ENCODE measurements at regions not wholly inside any gene's neighbourhood (a gene's known extent, or its start where the extent isn't known, plus 50 kb on each side); places are given as distances from the start of the nearest gene placed in this dataset.

DNA sequence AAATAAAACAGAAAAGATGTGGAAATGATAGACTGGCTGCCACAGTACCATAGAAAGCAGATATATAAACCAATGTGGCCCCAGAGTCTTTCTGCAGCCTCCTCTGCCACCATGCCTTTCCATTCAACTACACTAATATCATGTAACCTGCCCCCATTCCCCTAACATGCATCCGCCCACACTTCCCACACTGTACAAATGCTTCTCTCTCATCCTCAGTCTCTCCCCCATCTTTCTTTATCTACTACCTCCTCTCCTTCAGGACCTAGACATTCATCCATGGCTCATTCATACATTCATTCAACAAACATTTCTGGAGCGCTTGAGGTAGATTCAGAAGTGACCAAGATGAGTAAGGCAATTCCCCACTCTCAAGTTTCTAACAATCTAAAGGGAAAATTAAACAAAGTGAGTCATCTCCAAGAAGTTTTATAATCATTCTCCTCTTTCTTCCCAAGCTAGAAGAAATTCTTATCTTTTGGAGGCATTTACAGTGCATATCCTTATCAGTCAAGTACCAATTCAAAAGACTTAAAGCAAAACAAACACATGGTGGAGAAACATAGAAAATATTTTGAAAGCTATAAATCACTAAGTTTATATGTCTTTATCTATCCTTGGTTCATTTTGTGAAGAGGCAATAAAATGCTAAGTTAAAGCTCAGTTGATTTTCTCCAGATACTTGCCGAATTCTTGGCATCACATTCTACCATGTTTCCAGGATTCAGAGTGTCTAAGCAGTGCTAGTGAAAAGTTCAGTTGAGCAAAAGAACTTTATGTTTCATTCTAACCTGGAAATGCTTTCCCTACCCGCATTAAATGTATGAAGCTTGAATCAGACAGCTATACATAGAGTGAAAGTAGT lies 70.5 kb upstream of the FRMD6 start:
- ATAC-seq (ENCODE audit: insufficient read depth, low read depth): no peak
- Histone ChIP-seq H3K9me3 (ENCODE audit: insufficient read depth, low read length, severe bottlenecking) (no peaks in the 10 kb centered on the region), H3K79me2 (ENCODE audit: insufficient read depth, low read length) (no peaks in the 10 kb centered on the region), H3K27ac (ENCODE audit: low read length) (no peak overlapping the region), H3K27me3 (ENCODE audit: insufficient read depth, low read length, poor library complexity) (no peaks in the 10 kb centered on the region), H3K4me2 (ENCODE audit: insufficient read depth, low read length) (no peak overlapping the region), H3K4me1 (ENCODE audit: insufficient read depth, low read length) (no peaks in the 10 kb centered on the region), H3K36me3 (ENCODE audit: insufficient read depth, low read length) (no peaks in the 10 kb centered on the region), H2AFZ (ENCODE audit: low read depth, low read length) (no peak overlapping the region), H3K4me3 (ENCODE audit: low read depth in 1 of 2, low read length in 2 of 2) (no peak overlapping the region), H4K20me1 (ENCODE audit: insufficient read depth, low read length) (no peaks in the 10 kb centered on the region), H3K9ac (ENCODE audit: low read depth, low read length) (no peak overlapping the region)
- TF ChIP-seq, protein P1, sequence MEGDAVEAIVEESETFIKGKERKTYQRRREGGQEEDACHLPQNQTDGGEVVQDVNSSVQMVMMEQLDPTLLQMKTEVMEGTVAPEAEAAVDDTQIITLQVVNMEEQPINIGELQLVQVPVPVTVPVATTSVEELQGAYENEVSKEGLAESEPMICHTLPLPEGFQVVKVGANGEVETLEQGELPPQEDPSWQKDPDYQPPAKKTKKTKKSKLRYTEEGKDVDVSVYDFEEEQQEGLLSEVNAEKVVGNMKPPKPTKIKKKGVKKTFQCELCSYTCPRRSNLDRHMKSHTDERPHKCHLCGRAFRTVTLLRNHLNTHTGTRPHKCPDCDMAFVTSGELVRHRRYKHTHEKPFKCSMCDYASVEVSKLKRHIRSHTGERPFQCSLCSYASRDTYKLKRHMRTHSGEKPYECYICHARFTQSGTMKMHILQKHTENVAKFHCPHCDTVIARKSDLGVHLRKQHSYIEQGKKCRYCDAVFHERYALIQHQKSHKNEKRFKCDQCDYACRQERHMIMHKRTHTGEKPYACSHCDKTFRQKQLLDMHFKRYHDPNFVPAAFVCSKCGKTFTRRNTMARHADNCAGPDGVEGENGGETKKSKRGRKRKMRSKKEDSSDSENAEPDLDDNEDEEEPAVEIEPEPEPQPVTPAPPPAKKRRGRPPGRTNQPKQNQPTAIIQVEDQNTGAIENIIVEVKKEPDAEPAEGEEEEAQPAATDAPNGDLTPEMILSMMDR (IDR thresholded peaks at IDR 0.05; ENCODE audit: borderline replicate concordance, extremely low read depth, low read length, poor library complexity, severe bottlenecking): no peak
- no peak for TF ChIP-seq EZH2 (IDR thresholded peaks at IDR 0.05; ENCODE audit: borderline replicate concordance, low read depth, low read length, severe bottlenecking)
- DNase-seq: no peak

DNA sequence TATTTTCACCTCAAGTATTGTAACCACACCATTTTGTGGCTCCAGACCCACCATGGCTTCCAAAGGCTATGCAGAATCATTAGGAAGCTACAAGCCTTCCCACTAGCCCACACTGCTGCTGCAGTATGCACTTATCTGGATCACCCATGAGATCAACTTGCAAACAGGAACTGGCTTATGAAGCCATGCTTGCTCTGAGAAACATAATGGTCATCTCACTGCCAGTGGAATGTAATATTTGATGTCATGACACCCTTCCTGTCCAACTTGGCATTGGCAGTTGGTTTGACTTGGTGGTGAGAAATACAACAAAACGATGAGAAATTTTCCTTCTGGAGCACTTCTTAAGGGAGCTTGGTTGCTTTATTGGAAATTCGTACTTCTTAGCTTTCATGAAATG lies 69.3 kb upstream of the FRMD6 start:
- ATAC-seq (ENCODE audit: insufficient read depth, low read depth): no peak

DNA sequence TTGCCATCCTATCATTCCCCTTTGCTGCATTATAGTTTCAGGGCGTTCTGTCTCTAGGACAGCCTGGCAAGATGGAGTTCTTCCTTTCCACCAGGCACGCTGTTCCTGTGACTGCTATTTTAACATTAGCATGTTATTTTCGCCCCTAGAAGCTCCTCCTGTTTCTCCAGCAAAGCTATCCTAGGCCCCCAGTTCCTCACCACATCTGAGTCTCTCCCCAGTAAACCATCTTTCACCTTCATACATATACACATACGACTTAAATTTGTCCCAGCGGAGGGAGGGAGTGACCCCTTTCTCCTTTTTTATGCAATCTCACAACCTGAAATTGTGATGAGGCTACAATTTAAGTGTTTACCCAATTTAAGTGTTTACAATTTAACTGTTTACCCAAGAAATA lies 66.7 kb upstream of the FRMD6 start:
- H3K4me1 ChIP-seq (ENCODE audit: insufficient read depth, low read length): no peaks in the 10 kb centered on the region
- no peak overlapping the region for H2AFZ ChIP-seq (ENCODE audit: low read depth, low read length)
- TF ChIP-seq, protein P1 (IDR thresholded peaks at IDR 0.05; ENCODE audit: borderline replicate concordance, extremely low read depth, low read length, poor library complexity, severe bottlenecking): no peak
- no peak for TF ChIP-seq EZH2 (IDR thresholded peaks at IDR 0.05; ENCODE audit: borderline replicate concordance, low read depth, low read length, severe bottlenecking)
- no peak for DNase-seq
- H3K4me2 ChIP-seq (ENCODE audit: insufficient read depth, low read length): no peak overlapping the region
- no peaks in the 10 kb centered on the region for H3K9me3 ChIP-seq (ENCODE audit: insufficient read depth, low read length, severe bottlenecking)
- H3K27me3 ChIP-seq (ENCODE audit: insufficient read depth, low read length, poor library complexity): no peaks in the 10 kb centered on the region
- H4K20me1 ChIP-seq (ENCODE audit: insufficient read depth, low read length): no peaks in the 10 kb centered on the region
- no peak overlapping the region for H3K27ac ChIP-seq (ENCODE audit: low read length)
- H3K4me3 ChIP-seq (ENCODE audit: low read depth in 1 of 2, low read length in 2 of 2): no peak overlapping the region
- no peaks in the 10 kb centered on the region for H3K79me2 ChIP-seq (ENCODE audit: insufficient read depth, low read length)
- no peaks in the 10 kb centered on the region for H3K36me3 ChIP-seq (ENCODE audit: insufficient read depth, low read length)
- ATAC-seq (ENCODE audit: insufficient read depth, low read depth): no peak
- H3K9ac ChIP-seq (ENCODE audit: low read depth, low read length): no peak overlapping the region

More for the DNA sequence above, 69.3 kb upstream of the FRMD6 start:
- H3K27ac ChIP-seq (ENCODE audit: low read length): no peak overlapping the region
- no peak overlapping the region for H2AFZ ChIP-seq (ENCODE audit: low read depth, low read length)
- no peaks in the 10 kb centered on the region for H3K9me3 ChIP-seq (ENCODE audit: insufficient read depth, low read length, severe bottlenecking)
- H3K79me2 ChIP-seq (ENCODE audit: insufficient read depth, low read length): no peaks in the 10 kb centered on the region
- no peaks in the 10 kb centered on the region for H4K20me1 ChIP-seq (ENCODE audit: insufficient read depth, low read length)
- no peaks in the 10 kb centered on the region for H3K36me3 ChIP-seq (ENCODE audit: insufficient read depth, low read length)
- H3K4me2 ChIP-seq (ENCODE audit: insufficient read depth, low read length): no peak overlapping the region
- DNase-seq: no peak
- no peaks in the 10 kb centered on the region for H3K4me1 ChIP-seq (ENCODE audit: insufficient read depth, low read length)
- H3K27me3 ChIP-seq (ENCODE audit: insufficient read depth, low read length, poor library complexity): no peaks in the 10 kb centered on the region
- H3K4me3 ChIP-seq (ENCODE audit: low read depth in 1 of 2, low read length in 2 of 2): no peak overlapping the region
- TF ChIP-seq EZH2 (IDR thresholded peaks at IDR 0.05; ENCODE audit: borderline replicate concordance, low read depth, low read length, severe bottlenecking): no peak
- TF ChIP-seq, protein P1 (IDR thresholded peaks at IDR 0.05; ENCODE audit: borderline replicate concordance, extremely low read depth, low read length, poor library complexity, severe bottlenecking): no peak
- no peak overlapping the region for H3K9ac ChIP-seq (ENCODE audit: low read depth, low read length)
